ENCODE measurements at regions not wholly inside any gene's neighbourhood (a gene's known extent, or its start where the extent isn't known, plus 50 kb on each side); places are given as distances from the start of the nearest gene placed in this dataset.

GRCh38 chr17:12310811-12311210, 290.1 kb downstream of the MAP2K4 start:
- H3K36me3 ChIP-seq (ENCODE audit: control insufficient read depth in 3 of 3, insufficient read depth in 2 of 3, low read depth in 1 of 3, low read length in 3 of 3): no peaks in the 10 kb centered on the region
- WGBS, 3 donors: 63 to 90% (median 81%) methylated on average over 1 of the region's 1 CpG

GRCh38 chr17:12312692-12313091, 292.0 kb downstream of the MAP2K4 start:
- Histone ChIP-seq H3K9me3 (ENCODE audit: control insufficient read depth in 2 of 2, insufficient read depth in 1 of 2, low read depth in 1 of 2, low read length in 1 of 2) (no peaks in the 10 kb centered on the region), H3K27me3 (ENCODE audit: control insufficient read depth in 3 of 3, insufficient read depth in 3 of 3, low read length in 3 of 3) (no peaks in the 10 kb centered on the region), H3K4me3 (ENCODE audit: low read depth in 1 of 3, low read length in 3 of 3) (no peak overlapping the region), H3K27ac (ENCODE audit: low read depth in 1 of 3, low read length in 2 of 3) (no peak overlapping the region), H3K36me3 (ENCODE audit: control insufficient read depth in 3 of 3, insufficient read depth in 2 of 3, low read depth in 1 of 3, low read length in 3 of 3) (no peaks in the 10 kb centered on the region), H3K4me1 (ENCODE audit: control insufficient read depth in 3 of 3, insufficient read depth in 2 of 3, low read depth in 1 of 3, low read length in 2 of 3) (no peaks in the 10 kb centered on the region)
- FAIRE-seq (no peak), DNase-seq (no peak)

More at GRCh38 chr17:12310811-12311210, 290.1 kb downstream of the MAP2K4 start:
- Histone ChIP-seq H3K27me3 (ENCODE audit: control insufficient read depth in 3 of 3, insufficient read depth in 3 of 3, low read length in 3 of 3) (no peaks in the 10 kb centered on the region), H3K27ac (ENCODE audit: low read depth in 1 of 3, low read length in 2 of 3) (no peak overlapping the region), H3K4me1 (ENCODE audit: control insufficient read depth in 3 of 3, insufficient read depth in 2 of 3, low read depth in 1 of 3, low read length in 2 of 3) (no peaks in the 10 kb centered on the region), H3K4me3 (ENCODE audit: low read depth in 1 of 3, low read length in 3 of 3) (no peak overlapping the region), H3K9me3 (ENCODE audit: control insufficient read depth in 2 of 2, insufficient read depth in 1 of 2, low read depth in 1 of 2, low read length in 1 of 2) (no peaks in the 10 kb centered on the region)
- DNase-seq (no peak), FAIRE-seq (no peak)

GRCh38 chr17:12313786-12314185, 293.1 kb downstream of the MAP2K4 start:
- FAIRE-seq: no peak
- WGBS, 3 donors: 54 to 84% (median 84%) methylated on average over 1 of the region's 1 CpG

GRCh38 chr17:12316021-12316420, 295.3 kb downstream of the MAP2K4 start:
- no peaks in the 10 kb centered on the region for H3K27me3 ChIP-seq (ENCODE audit: control insufficient read depth in 3 of 3, insufficient read depth in 3 of 3, low read length in 3 of 3)
- no peak overlapping the region for H3K4me3 ChIP-seq (ENCODE audit: low read depth in 1 of 3, low read length in 3 of 3)
- H3K27ac ChIP-seq (ENCODE audit: low read depth in 1 of 3, low read length in 2 of 3): no peak overlapping the region
- FAIRE-seq (no peak), DNase-seq (no peak)
- no peaks in the 10 kb centered on the region for H3K4me1 ChIP-seq (ENCODE audit: control insufficient read depth in 3 of 3, insufficient read depth in 2 of 3, low read depth in 1 of 3, low read length in 2 of 3)
- WGBS, 3 donors: 87 to 91% (median 89%) methylated on average over 1 of the region's 1 CpG
- H3K36me3 ChIP-seq (ENCODE audit: control insufficient read depth in 3 of 3, insufficient read depth in 2 of 3, low read depth in 1 of 3, low read length in 3 of 3): no peaks in the 10 kb centered on the region
- H3K9me3 ChIP-seq (ENCODE audit: control insufficient read depth in 2 of 2, insufficient read depth in 1 of 2, low read depth in 1 of 2, low read length in 1 of 2): no peaks in the 10 kb centered on the region

More at GRCh38 chr17:12313786-12314185, 293.1 kb downstream of the MAP2K4 start:
- no peak for DNase-seq
- Histone ChIP-seq H3K36me3 (ENCODE audit: control insufficient read depth in 3 of 3, insufficient read depth in 2 of 3, low read depth in 1 of 3, low read length in 3 of 3) (no peaks in the 10 kb centered on the region), H3K27ac (ENCODE audit: low read depth in 1 of 3, low read length in 2 of 3) (no peak overlapping the region), H3K9me3 (ENCODE audit: control insufficient read depth in 2 of 2, insufficient read depth in 1 of 2, low read depth in 1 of 2, low read length in 1 of 2) (no peaks in the 10 kb centered on the region), H3K4me3 (ENCODE audit: low read depth in 1 of 3, low read length in 3 of 3) (no peak overlapping the region), H3K27me3 (ENCODE audit: control insufficient read depth in 3 of 3, insufficient read depth in 3 of 3, low read length in 3 of 3) (no peaks in the 10 kb centered on the region), H3K4me1 (ENCODE audit: control insufficient read depth in 3 of 3, insufficient read depth in 2 of 3, low read depth in 1 of 3, low read length in 2 of 3) (no peaks in the 10 kb centered on the region)

- Histone ChIP-seq H3K4me1 (ENCODE audit: control insufficient read depth in 3 of 3, insufficient read depth in 2 of 3, low read depth in 1 of 3, low read length in 2 of 3) (no peaks in the 10 kb centered on the region), H3K9me3 (ENCODE audit: control insufficient read depth in 2 of 2, insufficient read depth in 1 of 2, low read depth in 1 of 2, low read length in 1 of 2) (peaks cover 0 to 3% of the 10 kb centered on the region in 2 donors), H3K36me3 (ENCODE audit: control insufficient read depth in 3 of 3, insufficient read depth in 2 of 3, low read depth in 1 of 3, low read length in 3 of 3) (no peaks in the 10 kb centered on the region), H3K4me3 (ENCODE audit: low read depth in 1 of 3, low read length in 3 of 3) (no peak overlapping the region), H3K27me3 (ENCODE audit: control insufficient read depth in 3 of 3, insufficient read depth in 3 of 3, low read length in 3 of 3) (no peaks in the 10 kb centered on the region), H3K27ac (ENCODE audit: low read depth in 1 of 3, low read length in 2 of 3) (peak overlapping the region in 1 of 3 donors; percentile 49)
- FAIRE-seq (no peak), DNase-seq (no peak)
- WGBS, 3 donors: 61 to 74% (median 72%) methylated on average over 9 of the region's 9 CpGs
Measured at GRCh38 chr17:12318571-12319266, 298.0 kb downstream of the MAP2K4 start.

GRCh38 chr17:12320286-12320685, 299.6 kb downstream of the MAP2K4 start:
- DNase-seq (no peak), FAIRE-seq (no peak)
- H3K9me3 ChIP-seq (ENCODE audit: control insufficient read depth in 2 of 2, insufficient read depth in 1 of 2, low read depth in 1 of 2, low read length in 1 of 2): peaks cover 0 to 3% of the 10 kb centered on the region in 2 donors
- H3K27me3 ChIP-seq (ENCODE audit: control insufficient read depth in 3 of 3, insufficient read depth in 3 of 3, low read length in 3 of 3): no peaks in the 10 kb centered on the region
- 61 to 78% (median 69%) methylated on average over 4 of the region's 4 CpGs for WGBS, 3 donors
- H3K36me3 ChIP-seq (ENCODE audit: control insufficient read depth in 3 of 3, insufficient read depth in 2 of 3, low read depth in 1 of 3, low read length in 3 of 3): no peaks in the 10 kb centered on the region
- no peaks in the 10 kb centered on the region for H3K4me1 ChIP-seq (ENCODE audit: control insufficient read depth in 3 of 3, insufficient read depth in 2 of 3, low read depth in 1 of 3, low read length in 2 of 3)
- H3K4me3 ChIP-seq (ENCODE audit: low read depth in 1 of 3, low read length in 3 of 3): no peak overlapping the region
- H3K27ac ChIP-seq (ENCODE audit: low read depth in 1 of 3, low read length in 2 of 3): no peak overlapping the region

- 83 to 90% (median 85%) methylated on average over 2 of the region's 2 CpGs for WGBS, 3 donors
- no peaks in the 10 kb centered on the region for H3K9me3 ChIP-seq (ENCODE audit: control insufficient read depth in 2 of 2, insufficient read depth in 1 of 2, low read depth in 1 of 2, low read length in 1 of 2)
- H3K36me3 ChIP-seq (ENCODE audit: control insufficient read depth in 3 of 3, insufficient read depth in 2 of 3, low read depth in 1 of 3, low read length in 3 of 3): no peaks in the 10 kb centered on the region
- no peak for FAIRE-seq
- no peaks in the 10 kb centered on the region for H3K4me1 ChIP-seq (ENCODE audit: control insufficient read depth in 3 of 3, insufficient read depth in 2 of 3, low read depth in 1 of 3, low read length in 2 of 3)
- no peak overlapping the region for H3K27ac ChIP-seq (ENCODE audit: low read depth in 1 of 3, low read length in 2 of 3)
- DNase-seq: no peak
- H3K4me3 ChIP-seq (ENCODE audit: low read depth in 1 of 3, low read length in 3 of 3): no peak overlapping the region
- H3K27me3 ChIP-seq (ENCODE audit: control insufficient read depth in 3 of 3, insufficient read depth in 3 of 3, low read length in 3 of 3): no peaks in the 10 kb centered on the region
Measured at GRCh38 chr17:12328204-12328603, 307.5 kb downstream of the MAP2K4 start.

- FAIRE-seq (no peak), DNase-seq (no peak)
- WGBS, 3 donors: 87 to 96% (median 90%) methylated on average over 1 of the region's 1 CpG
Measured at GRCh38 chr17:12330456-12330855, 309.8 kb downstream of the MAP2K4 start.

GRCh38 chr17:12341328-12341727, 320.7 kb downstream of the MAP2K4 start:
- Histone ChIP-seq H3K9me3 (ENCODE audit: control insufficient read depth in 2 of 2, insufficient read depth in 1 of 2, low read depth in 1 of 2, low read length in 1 of 2) (no peaks in the 10 kb centered on the region), H3K27ac (ENCODE audit: low read depth in 1 of 3, low read length in 2 of 3) (no peak overlapping the region), H3K36me3 (ENCODE audit: control insufficient read depth in 3 of 3, insufficient read depth in 2 of 3, low read depth in 1 of 3, low read length in 3 of 3) (no peaks in the 10 kb centered on the region), H3K4me3 (ENCODE audit: low read depth in 1 of 3, low read length in 3 of 3) (no peak overlapping the region), H3K4me1 (ENCODE audit: control insufficient read depth in 3 of 3, insufficient read depth in 2 of 3, low read depth in 1 of 3, low read length in 2 of 3) (no peaks in the 10 kb centered on the region), H3K27me3 (ENCODE audit: control insufficient read depth in 3 of 3, insufficient read depth in 3 of 3, low read length in 3 of 3) (no peaks in the 10 kb centered on the region)
- 69 to 81% (median 77%) methylated on average over 2 of the region's 2 CpGs for WGBS, 3 donors
- DNase-seq (no peak), FAIRE-seq (no peak)

More at GRCh38 chr17:12330456-12330855, 309.8 kb downstream of the MAP2K4 start:
- Histone ChIP-seq H3K36me3 (ENCODE audit: control insufficient read depth in 3 of 3, insufficient read depth in 2 of 3, low read depth in 1 of 3, low read length in 3 of 3) (no peaks in the 10 kb centered on the region), H3K9me3 (ENCODE audit: control insufficient read depth in 2 of 2, insufficient read depth in 1 of 2, low read depth in 1 of 2, low read length in 1 of 2) (no peaks in the 10 kb centered on the region), H3K4me3 (ENCODE audit: low read depth in 1 of 3, low read length in 3 of 3) (no peak overlapping the region), H3K27ac (ENCODE audit: low read depth in 1 of 3, low read length in 2 of 3) (no peak overlapping the region), H3K4me1 (ENCODE audit: control insufficient read depth in 3 of 3, insufficient read depth in 2 of 3, low read depth in 1 of 3, low read length in 2 of 3) (no peaks in the 10 kb centered on the region), H3K27me3 (ENCODE audit: control insufficient read depth in 3 of 3, insufficient read depth in 3 of 3, low read length in 3 of 3) (no peaks in the 10 kb centered on the region)
